Stimulated activated CD4-positive, alpha-beta T cell treated with anti-CD3 and anti-CD28 coated beads, Interleukin-4, amount 100 ng/mL, for 4 hours (primary cell): ENCODE measurements at regions not wholly inside any gene's neighbourhood (a gene's known extent, or its start where the extent isn't known, plus 50 kb on each side); places are given as distances from the start of the nearest gene placed in this dataset.
"Not testable (repeated sequence)": the region's sequence is repeated elsewhere in the genome, so short reads cannot be mapped to it uniquely, and the experiment has no call there.

Experiments used
- DNase-seq, 2 experiments: peaks; one replicate each; pipeline ENCODE4 v3.0.0-alpha.2; 2020

- DNase-seq = no peak
Observed at GRCh38 chr4:189497516-189497915, 443.2 kb upstream of the FRG1 start.

GRCh38 chr4:189497996-189498395 lies 442.7 kb upstream of the FRG1 start:
- DNase-seq = no peak

- no peak for DNase-seq
Observed at GRCh38 chr4:189498457-189498856, 442.2 kb upstream of the FRG1 start.

- no peak for DNase-seq
Observed at GRCh38 chr4:189499696-189500095, 441.0 kb upstream of the FRG1 start.

GRCh38 chr4:189500970-189501369 lies 439.7 kb upstream of the FRG1 start:
- DNase-seq = no peak

GRCh38 chr4:189502841-189503435 lies 437.7 kb upstream of the FRG1 start:
- no peak for DNase-seq

GRCh38 chr4:189504220-189504619 lies 436.5 kb upstream of the FRG1 start:
- DNase-seq = no peak

- no peak for DNase-seq
Observed at GRCh38 chr4:189505380-189505779, 435.3 kb upstream of the FRG1 start.

- DNase-seq = no peak
Observed at GRCh38 chr4:189506080-189506479, 434.6 kb upstream of the FRG1 start.

- DNase-seq = no peak
Observed at GRCh38 chr4:189507060-189507459, 433.6 kb upstream of the FRG1 start.

- DNase-seq = no peak
Observed at GRCh38 chr4:189510601-189511000, 430.1 kb upstream of the FRG1 start.

- no peak for DNase-seq
Observed at GRCh38 chr4:189511581-189511980, 429.1 kb upstream of the FRG1 start.

- no peak for DNase-seq
Observed at GRCh38 chr4:189513421-189513820, 427.3 kb upstream of the FRG1 start.

GRCh38 chr4:189514209-189514608 lies 426.5 kb upstream of the FRG1 start:
- no peak for DNase-seq

GRCh38 chr4:189516902-189517301 lies 423.8 kb upstream of the FRG1 start:
- DNase-seq = no peak

- DNase-seq = no peak
Observed at GRCh38 chr4:189519186-189519585, 421.5 kb upstream of the FRG1 start.

GRCh38 chr4:189525304-189525703 lies 415.4 kb upstream of the FRG1 start:
- DNase-seq = no peak

- no peak for DNase-seq
Observed at GRCh38 chr4:189530848-189531247, 409.8 kb upstream of the FRG1 start.

GRCh38 chr4:189533603-189534002 lies 407.1 kb upstream of the FRG1 start:
- DNase-seq = no peak

- no peak for DNase-seq
Observed at GRCh38 chr4:189547559-189547958, 393.1 kb upstream of the FRG1 start.

- no peak for DNase-seq
Observed at GRCh38 chr4:189548484-189549125, 392.1 kb upstream of the FRG1 start.

- DNase-seq = not testable (repeated sequence)
Observed at GRCh38 chr4:189551931-189552670, 388.6 kb upstream of the FRG1 start.

- DNase-seq = not testable (repeated sequence)
Observed at GRCh38 chr4:189560605-189561004, 380.1 kb upstream of the FRG1 start.

GRCh38 chr4:189563751-189564150 lies 376.9 kb upstream of the FRG1 start:
- DNase-seq = not testable (repeated sequence)
